NCI-H510A treated with DMSO at 0.1 percent for 48 hours (cell line): ENCODE measurements at regions not wholly inside any gene's neighbourhood (a gene's known extent, or its start where the extent isn't known, plus 50 kb on each side); places are given as distances from the start of the nearest gene placed in this dataset.
A peak's percentile ranks its signal among the peaks of the same experiment; 100 is the strongest.
"Not testable (repeated sequence)": the region's sequence is repeated elsewhere in the genome, so short reads cannot be mapped to it uniquely, and the experiment has no call there.

Experiments used
- DNase-seq: peaks from one replicate; lab custom pipeline; 2025; lab: John Stamatoyannopoulos, UW

DNA sequence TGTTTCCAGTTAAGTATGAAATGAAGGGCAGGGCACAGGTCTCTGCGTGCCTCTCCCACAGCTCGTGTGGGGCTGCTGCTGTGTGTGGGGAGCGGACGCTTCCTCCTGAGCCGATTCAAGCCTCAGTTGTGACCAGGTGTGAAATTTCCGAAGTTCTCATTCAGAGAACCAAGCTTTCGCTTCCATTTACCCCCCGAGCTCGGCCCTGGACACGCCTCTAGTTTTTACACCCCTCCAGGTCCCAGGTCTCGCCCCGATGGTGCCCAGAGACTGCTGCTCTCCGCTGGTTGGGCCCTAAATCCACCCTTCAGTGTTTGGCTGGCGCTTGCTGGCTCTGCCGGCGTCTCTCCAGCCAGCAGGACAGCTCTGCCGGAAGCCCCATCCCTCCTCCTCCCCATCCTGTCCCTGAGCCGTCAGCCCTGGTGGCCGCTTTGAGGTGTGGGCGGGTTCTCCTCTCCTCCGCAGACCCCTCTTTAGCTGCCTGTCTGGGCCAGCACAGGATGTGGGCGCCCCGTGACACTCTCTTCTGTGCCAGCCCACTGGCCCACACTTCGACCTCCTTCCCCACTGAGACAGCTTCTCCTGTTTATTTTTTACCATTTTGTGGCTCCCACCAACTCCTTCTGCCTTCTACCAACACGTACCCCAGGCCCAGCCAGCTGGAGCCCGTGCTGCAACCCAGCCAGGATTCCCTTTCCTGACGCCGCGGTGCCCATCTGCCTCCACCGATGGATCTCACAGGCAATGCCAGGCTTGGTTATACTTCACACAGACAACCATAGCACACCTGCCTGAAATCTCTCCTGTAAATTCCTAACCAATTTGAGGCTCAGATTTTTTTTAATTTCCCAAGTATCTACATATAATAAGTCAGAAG lies 142.8 kb downstream of the DLL1 start:
- DNase-seq, result no peak

- no peak for DNase-seq
These were observed 143.7 kb downstream of the DLL1 start for GRCh38 chr6:170147056-170147787.

GRCh38 chr6:170146640-170147039 lies 144.2 kb downstream of the DLL1 start:
- DNase-seq, result no peak

- DNase-seq, result not testable (repeated sequence)
These were observed 144.7 kb downstream of the DLL1 start for GRCh38 chr6:170146131-170146530.

- not testable (repeated sequence) for DNase-seq
These were observed 145.2 kb downstream of the DLL1 start for GRCh38 chr6:170145716-170146115.

- DNase-seq, result no peak
These were observed 145.6 kb downstream of the DLL1 start for GRCh38 chr6:170145272-170145592.

- no peak for DNase-seq
These were observed 146.2 kb downstream of the DLL1 start for GRCh38 chr6:170144571-170145271.

DNA sequence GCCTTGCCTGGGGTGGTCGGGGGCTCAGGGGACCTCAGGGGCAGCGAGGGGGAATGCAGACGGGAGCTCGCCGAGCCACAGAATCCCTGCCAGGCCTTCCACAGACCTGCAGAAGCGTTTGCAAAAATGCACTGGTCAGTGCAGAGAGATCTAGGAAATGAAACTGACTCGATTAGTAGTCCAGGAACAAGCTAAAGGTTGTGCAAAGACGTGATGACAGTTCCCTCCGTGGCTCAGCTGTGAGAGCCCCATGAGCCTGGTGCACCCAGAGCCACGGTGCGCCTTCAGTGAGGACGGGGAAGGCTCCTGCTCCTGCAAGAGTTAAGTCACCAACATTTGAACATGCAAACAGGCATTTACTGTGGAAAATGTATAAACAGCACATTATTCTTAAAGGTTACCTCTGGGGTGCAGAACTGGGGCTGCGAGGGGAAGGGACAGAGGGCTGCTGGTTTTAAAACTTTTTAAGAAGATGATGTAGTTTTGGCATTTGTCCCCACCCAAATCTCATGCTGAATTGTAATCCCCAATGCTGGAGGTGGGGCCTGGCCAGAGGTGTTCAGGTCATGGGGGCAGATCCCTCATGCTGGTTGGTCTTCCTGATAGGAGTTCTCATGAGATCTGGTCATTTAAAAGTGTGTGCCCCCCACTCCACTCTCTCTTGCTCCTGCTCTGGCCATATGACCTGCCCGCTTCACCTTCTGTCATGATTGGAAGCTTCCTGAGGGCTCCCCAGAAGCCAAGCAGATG lies 147.3 kb downstream of the DLL1 start:
- DNase-seq, result no peak

DNA sequence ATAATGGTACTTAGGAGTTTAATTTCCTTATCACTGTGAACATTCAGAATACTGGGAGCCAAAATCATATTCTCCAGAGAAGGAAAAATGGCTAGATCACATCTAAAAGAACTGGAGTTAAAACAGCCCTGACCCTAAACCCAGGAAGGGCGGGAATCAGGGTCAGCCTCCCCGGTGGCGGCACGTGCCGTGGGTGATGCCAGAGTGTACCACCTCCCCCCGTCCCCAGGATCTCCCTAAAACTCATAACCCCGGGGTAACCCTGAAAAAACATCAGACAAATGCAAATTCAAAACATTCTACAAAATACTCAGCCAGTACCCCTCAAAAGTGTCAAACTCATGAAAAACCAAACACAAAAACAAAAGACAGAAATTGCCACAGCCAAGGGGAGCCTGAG lies 148.3 kb downstream of the DLL1 start:
- DNase-seq, result no peak

GRCh38 chr6:170141061-170141460 lies 149.8 kb downstream of the DLL1 start:
- DNase-seq, result not testable (repeated sequence)

- DNase-seq, result no peak
These were observed 150.7 kb downstream of the DLL1 start for GRCh38 chr6:170140129-170140528.

DNA sequence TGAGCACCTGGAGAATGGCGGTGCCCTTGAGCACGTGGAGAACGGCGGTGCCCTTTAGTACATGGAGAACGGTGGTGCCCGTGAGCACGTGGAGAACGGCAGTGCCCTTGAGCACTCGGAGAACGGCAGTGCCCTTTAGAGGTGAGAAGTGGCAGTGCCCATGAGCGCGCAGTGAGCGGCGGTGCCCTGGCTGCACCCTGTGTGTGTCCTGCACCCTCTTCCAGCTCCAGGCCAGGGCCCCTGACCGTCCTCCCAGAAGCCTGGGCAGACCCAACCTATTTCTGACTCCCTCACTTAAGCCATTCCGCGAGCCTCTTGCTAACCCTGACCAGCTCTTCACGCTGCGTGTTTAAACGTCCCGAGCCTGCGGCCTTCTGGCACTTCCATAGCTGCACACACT lies 151.3 kb downstream of the DLL1 start:
- DNase-seq, result no peak

- DNase-seq, result not testable (repeated sequence)
These were observed 151.8 kb downstream of the DLL1 start for GRCh38 chr6:170139046-170139445.

DNA sequence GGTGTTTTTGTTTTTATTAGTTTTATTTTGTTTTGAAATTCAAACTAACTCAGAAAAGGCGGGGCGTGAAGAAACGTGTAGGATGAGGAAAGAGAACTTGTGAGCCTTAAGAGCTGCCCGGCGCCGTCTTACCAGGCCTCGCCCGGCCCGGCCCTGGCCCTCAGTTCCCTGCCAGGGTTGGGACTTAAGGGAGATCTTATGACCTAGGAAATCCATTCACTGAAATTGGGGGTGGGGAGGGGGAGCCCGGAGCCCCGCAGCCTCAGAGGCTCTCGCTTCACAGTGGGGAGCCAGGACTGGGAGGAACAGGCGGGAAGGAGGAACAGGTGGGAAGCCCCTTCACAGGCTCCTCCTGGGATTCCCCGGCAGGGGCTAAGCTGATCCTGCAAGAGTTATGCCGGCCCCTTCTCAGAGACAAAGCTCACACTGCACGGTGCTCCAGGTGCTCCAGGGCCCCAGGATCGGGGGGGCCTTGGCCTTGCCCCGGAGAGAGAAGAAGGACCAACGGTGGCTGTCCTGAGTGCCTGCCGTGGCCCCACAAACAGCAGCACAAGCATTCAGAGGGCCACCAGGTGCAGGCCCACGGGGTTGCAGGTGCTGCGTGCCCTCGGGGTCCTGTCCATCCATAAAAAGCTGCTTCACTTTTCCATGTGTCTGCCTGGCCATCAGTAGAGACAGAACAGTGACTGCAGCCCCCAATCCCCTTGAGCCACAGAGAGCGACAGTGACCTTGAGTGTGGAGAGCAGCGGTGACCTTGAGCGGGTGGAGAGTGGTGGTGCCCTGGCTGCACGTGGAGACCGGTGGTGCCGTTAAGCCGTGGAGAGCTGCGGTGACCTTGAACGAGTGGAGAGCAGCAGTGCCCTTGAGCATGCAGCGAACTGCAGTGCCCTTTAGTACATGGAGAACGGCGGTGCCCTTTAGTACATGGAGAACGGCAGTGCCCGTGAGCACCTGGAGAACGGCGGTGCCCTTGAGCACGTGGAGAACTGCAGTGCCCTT lies 152.7 kb downstream of the DLL1 start:
- DNase-seq, result no peak

DNA sequence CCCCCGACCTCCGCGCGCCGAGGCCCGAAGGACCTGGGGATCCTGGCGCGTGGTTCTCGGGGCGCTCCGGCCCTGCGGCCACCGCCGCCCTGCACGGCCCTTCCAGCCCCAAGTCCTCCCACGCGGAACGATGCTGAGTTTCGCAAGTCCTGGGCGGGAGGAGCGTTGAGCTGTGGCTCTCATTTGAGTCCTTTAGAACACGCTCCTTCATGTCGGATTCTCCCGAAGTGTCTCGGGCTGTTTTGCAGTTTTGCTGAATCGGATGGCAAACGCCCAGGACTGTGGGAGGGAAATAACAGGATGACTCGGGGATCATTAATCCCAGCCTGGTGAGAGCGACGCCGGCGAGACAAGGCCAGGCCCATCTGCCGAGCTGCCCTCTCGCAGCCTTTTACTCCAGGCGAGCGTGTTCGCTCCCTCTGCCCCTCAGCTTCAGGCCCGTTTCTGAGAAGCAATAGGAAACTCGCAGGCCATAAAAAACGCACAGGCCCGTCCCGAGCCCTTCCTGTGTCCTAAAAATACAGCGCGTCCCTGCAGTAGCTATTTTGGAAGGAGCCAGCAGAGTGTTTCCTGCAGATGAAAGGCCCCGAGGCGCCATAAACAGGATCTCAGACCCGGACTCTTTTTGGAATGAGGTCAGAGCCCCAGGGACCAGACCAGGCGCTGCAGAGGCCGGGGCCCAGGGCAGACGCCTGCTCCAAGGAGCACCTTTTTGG lies 153.5 kb downstream of the DLL1 start:
- DNase-seq, result no peak

GRCh38 chr6:170136541-170137175 lies 154.2 kb downstream of the DLL1 start:
- no peak for DNase-seq

GRCh38 chr6:170135821-170136471 lies 154.9 kb downstream of the DLL1 start:
- DNase-seq, result peak; percentile 7

- DNase-seq, result no peak
These were observed 155.4 kb downstream of the DLL1 start for GRCh38 chr6:170135461-170135820.
